CD4-positive, alpha-beta T cell treated with Interleukin-15 for 4 hours (primary cell): ENCODE measurements at regions not wholly inside any gene's neighbourhood (a gene's known extent, or its start where the extent isn't known, plus 50 kb on each side); places are given as distances from the start of the nearest gene placed in this dataset.
A peak's percentile ranks its signal among the peaks of the same experiment; 100 is the strongest.
"Not testable (repeated sequence)": the region's sequence is repeated elsewhere in the genome, so short reads cannot be mapped to it uniquely, and the experiment has no call there.

Experiments used
- DNase-seq: peaks from one replicate; pipeline ENCODE4 v3.0.0-alpha.2; 2020; ENCODE audit warnings: low spot score

- no peak for DNase-seq
These were observed 352.4 kb downstream of the QKI start for GRCh38 chr6:163766936-163767335.

GRCh38 chr6:163765335-163765734 lies 350.8 kb downstream of the QKI start:
- no peak for DNase-seq

- no peak for DNase-seq
These were observed 350.0 kb downstream of the QKI start for GRCh38 chr6:163764565-163764964.

- no peak for DNase-seq
These were observed 347.0 kb downstream of the QKI start for GRCh38 chr6:163761481-163761880.

- DNase-seq = no peak
These were observed 346.3 kb downstream of the QKI start for GRCh38 chr6:163760860-163761259.

- no peak for DNase-seq
These were observed 345.0 kb downstream of the QKI start for GRCh38 chr6:163759542-163759941.

GRCh38 chr6:163757520-163757919 lies 343.0 kb downstream of the QKI start:
- no peak for DNase-seq

GRCh38 chr6:163756079-163756478 lies 341.6 kb downstream of the QKI start:
- DNase-seq = no peak

- no peak for DNase-seq
These were observed 340.3 kb downstream of the QKI start for GRCh38 chr6:163754866-163755265.

- DNase-seq = no peak
These were observed 338.9 kb downstream of the QKI start for GRCh38 chr6:163753430-163753829.

- DNase-seq = no peak
These were observed 337.9 kb downstream of the QKI start for GRCh38 chr6:163752446-163752845.

- peak; percentile 46 for DNase-seq
These were observed 336.6 kb downstream of the QKI start for GRCh38 chr6:163751032-163751525.

GRCh38 chr6:163750431-163751031 lies 336.0 kb downstream of the QKI start:
- DNase-seq = no peak

- no peak for DNase-seq
These were observed 334.4 kb downstream of the QKI start for GRCh38 chr6:163748886-163749285.

GRCh38 chr6:163748036-163748435 lies 333.5 kb downstream of the QKI start:
- no peak for DNase-seq

- not testable (repeated sequence) for DNase-seq
These were observed 332.5 kb downstream of the QKI start for GRCh38 chr6:163747058-163747457.

GRCh38 chr6:163745536-163746400 lies 331.2 kb downstream of the QKI start:
- DNase-seq = no peak

GRCh38 chr6:163744256-163744925 lies 329.9 kb downstream of the QKI start:
- no peak for DNase-seq

- no peak for DNase-seq
These were observed 329.3 kb downstream of the QKI start for GRCh38 chr6:163743796-163744195.

- no peak for DNase-seq
These were observed 327.3 kb downstream of the QKI start for GRCh38 chr6:163741743-163742363.

- no peak for DNase-seq
These were observed 326.8 kb downstream of the QKI start for GRCh38 chr6:163741342-163741741.

GRCh38 chr6:163739966-163740365 lies 325.4 kb downstream of the QKI start:
- DNase-seq = no peak

- DNase-seq = no peak
These were observed 324.8 kb downstream of the QKI start for GRCh38 chr6:163739408-163739725.
